HEK293T (cell line): ENCODE measurements at regions not wholly inside any gene's neighbourhood (a gene's known extent, or its start where the extent isn't known, plus 50 kb on each side); places are given as distances from the start of the nearest gene placed in this dataset.

Source experiments
- BHLHE40 ChIP-seq: fragments of 450-650 bp; IDR thresholded peaks from 2 replicates; pipeline ENCODE4 v1.6.1; 2016; ENCODE audit warnings: mild to moderate bottlenecking, moderate library complexity, borderline replicate concordance
- ELF4 ChIP-seq: fragments of 450-650 bp; IDR thresholded peaks from 2 replicates; pipeline ENCODE4 v1.6.1; 2017; ENCODE audit warnings: antibody characterized with exemption
- FOXK2 ChIP-seq: fragments of 450-650 bp; IDR thresholded peaks from 2 replicates; pipeline ENCODE4 v1.6.1; 2016; ENCODE audit warnings: mild to moderate bottlenecking
- SP1 ChIP-seq: fragments of 450-650 bp; IDR thresholded peaks from 2 replicates; pipeline ENCODE4 v1.6.1; 2017
- TARDBP ChIP-seq: fragments of 450-650 bp; IDR thresholded peaks from 2 replicates; pipeline ENCODE4 v1.6.1; 2016
- ZNF384 ChIP-seq: fragments of 450-650 bp; IDR thresholded peaks from 2 replicates; pipeline ENCODE4 v1.6.1; 2016

DNA sequence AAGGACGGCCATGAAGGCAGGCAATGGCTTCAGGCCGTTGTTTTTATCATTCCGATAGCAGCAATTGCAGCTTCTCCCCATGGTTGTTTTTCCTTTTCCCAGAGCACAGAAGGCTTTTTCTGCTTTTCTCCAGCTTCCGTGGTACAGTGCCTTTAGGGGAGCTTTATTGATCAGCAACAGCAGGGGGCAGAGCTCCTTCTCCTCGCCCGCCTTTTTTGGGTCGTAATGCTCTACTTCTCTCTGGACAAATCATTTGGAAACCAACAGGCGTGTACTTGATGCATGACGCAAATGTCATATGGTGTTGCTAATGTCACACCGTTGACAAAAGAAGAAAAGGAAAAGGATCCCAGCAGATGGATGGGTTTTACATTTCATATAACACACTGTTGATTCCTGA is 79.7 kb upstream of the SNRK start:
- TF ChIP-seq BHLHE40 (no peak), ZNF384 (no peak), ELF4 (no peak), FOXK2 (no peak), TARDBP (no peak), SP1 (no peak)
